ENCODE measurements at regions not wholly inside any gene's neighbourhood (a gene's known extent, or its start where the extent isn't known, plus 50 kb on each side); places are given as distances from the start of the nearest gene placed in this dataset.

- RAD21 ChIA-PET (ENCODE audit: unreplicated experiment) = no interaction called here
- no peaks in the 10 kb centered on the region for H4K20me1 ChIP-seq (ENCODE audit: control insufficient read depth, insufficient read depth)
- no peaks in the 10 kb centered on the region for H3K9me3 ChIP-seq (replicated peaks; ENCODE audit: control insufficient read depth, insufficient read depth, low read length)
- no peaks in the 10 kb centered on the region for H3K4me1 ChIP-seq (ENCODE audit: control insufficient read depth, insufficient read depth, low read length)
- no peak for TF ChIP-seq PML (IDR thresholded peaks at IDR 0.05; ENCODE audit: low read length)
- TF ChIP-seq RAD51 (IDR thresholded peaks at IDR 0.05) = no peak
- no peak for TF ChIP-seq TAF1 (IDR thresholded peaks at IDR 0.05; ENCODE audit: borderline replicate concordance, low read depth, low read length)
- TF ChIP-seq FOXK2 (IDR thresholded peaks at IDR 0.05) = no peak
- H3K27ac ChIP-seq (ENCODE audit: control insufficient read depth, insufficient read depth) = no peak overlapping the region
- no peak overlapping the region for H3K9ac ChIP-seq (ENCODE audit: control insufficient read depth, insufficient read depth, low read length)
- 17% methylated on average over 5 of the region's 5 CpGs for WGBS (ENCODE audit: insufficient coverage, insufficient replicate concordance, low lambda C conversion rate, missing lambda C conversion rate)
- CTCF ChIA-PET = no interaction called here
- in situ Hi-C loops (cut with MboI) = no loop called here
- no peaks in the 10 kb centered on the region for H3K27me3 ChIP-seq (replicated peaks in 1 of 2; ENCODE audit: control insufficient read depth in 2 of 2, insufficient read depth in 2 of 2, low read length in 1 of 2)
- DNase-seq (ENCODE audit: low read depth, low spot score) (no peak), ATAC-seq (no peak), FAIRE-seq (no peak)
- no peaks in the 10 kb centered on the region for H3K36me3 ChIP-seq (ENCODE audit: control insufficient read depth in 2 of 2, insufficient read depth in 2 of 2, low read length in 1 of 2)
- H3K4me3 ChIP-seq = no peak overlapping the region
- H3K4me2 ChIP-seq (ENCODE audit: control insufficient read depth, insufficient read depth) = no peak overlapping the region
- H3K79me2 ChIP-seq (ENCODE audit: control insufficient read depth, insufficient read depth, low read length) = no peaks in the 10 kb centered on the region
- SMC1A ChIA-PET (ENCODE audit: uncharacterized antibody, unreplicated experiment) = no interaction called here
- intact Hi-C loops (cut with micrococcal nuclease; ENCODE audit: unreplicated experiment) = no loop called here
- no TSS peak for BruUV-seq (replicated peaks)
- H2AFZ ChIP-seq (ENCODE audit: control insufficient read depth, low read depth, low read length) = no peak overlapping the region
- POLR2A ChIA-PET = no interaction called here
Observed at GRCh38 chr7:12974451-12975166, 287.2 kb downstream of the ARL4A start.

DNA sequence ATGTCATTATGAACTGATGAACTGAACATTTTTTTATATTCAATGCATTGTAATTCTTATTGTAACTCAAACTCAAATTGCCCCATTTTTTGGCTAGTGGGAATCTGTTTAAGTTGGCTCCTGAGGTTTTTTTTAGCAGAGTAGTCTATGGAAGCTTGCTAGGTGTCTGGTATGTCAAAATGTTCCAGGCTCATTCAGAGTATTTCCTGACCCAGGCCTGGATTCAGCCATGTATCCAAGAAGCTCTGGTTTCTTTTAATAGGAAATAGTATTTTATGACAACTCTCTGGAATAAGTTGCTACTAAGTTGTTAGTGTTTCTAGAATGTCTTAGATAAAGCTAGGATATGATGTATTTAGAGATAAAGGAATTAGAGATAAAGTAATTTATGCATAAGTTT, 288.0 kb downstream of the ARL4A start:
- Histone ChIP-seq H2AFZ (ENCODE audit: control insufficient read depth, low read depth, low read length) (no peak overlapping the region), H3K9me3 (replicated peaks; ENCODE audit: control insufficient read depth, insufficient read depth, low read length) (no peaks in the 10 kb centered on the region), H3K36me3 (ENCODE audit: control insufficient read depth in 2 of 2, insufficient read depth in 2 of 2, low read length in 1 of 2) (no peaks in the 10 kb centered on the region), H3K79me2 (ENCODE audit: control insufficient read depth, insufficient read depth, low read length) (no peaks in the 10 kb centered on the region), H3K27ac (ENCODE audit: control insufficient read depth, insufficient read depth) (no peak overlapping the region), H3K4me2 (ENCODE audit: control insufficient read depth, insufficient read depth) (no peak overlapping the region), H3K9ac (ENCODE audit: control insufficient read depth, insufficient read depth, low read length) (no peak overlapping the region), H3K27me3 (replicated peaks in 1 of 2; ENCODE audit: control insufficient read depth in 2 of 2, insufficient read depth in 2 of 2, low read length in 1 of 2) (no peaks in the 10 kb centered on the region), H4K20me1 (ENCODE audit: control insufficient read depth, insufficient read depth) (no peaks in the 10 kb centered on the region), H3K4me3 (no peak overlapping the region), H3K4me1 (ENCODE audit: control insufficient read depth, insufficient read depth, low read length) (no peaks in the 10 kb centered on the region)
- ChIA-PET POLR2A (no interaction called here), CTCF (no interaction called here), RAD21 (ENCODE audit: unreplicated experiment) (no interaction called here), SMC1A (ENCODE audit: uncharacterized antibody, unreplicated experiment) (no interaction called here)
- ATAC-seq (no peak), DNase-seq (ENCODE audit: low read depth, low spot score) (no peak), FAIRE-seq (no peak)
- intact Hi-C loops (cut with micrococcal nuclease; ENCODE audit: unreplicated experiment) = no loop called here
- TF ChIP-seq SREBF1 (IDR thresholded peaks at IDR 0.05; ENCODE audit: low read length) = no peak
- BruUV-seq (replicated peaks) = no TSS peak
- in situ Hi-C loops (cut with MboI) = no loop called here

All from GM12878 (cell line).